ENCODE measurements at regions not wholly inside any gene's neighbourhood (a gene's known extent, or its start where the extent isn't known, plus 50 kb on each side); places are given as distances from the start of the nearest gene placed in this dataset.

DNA sequence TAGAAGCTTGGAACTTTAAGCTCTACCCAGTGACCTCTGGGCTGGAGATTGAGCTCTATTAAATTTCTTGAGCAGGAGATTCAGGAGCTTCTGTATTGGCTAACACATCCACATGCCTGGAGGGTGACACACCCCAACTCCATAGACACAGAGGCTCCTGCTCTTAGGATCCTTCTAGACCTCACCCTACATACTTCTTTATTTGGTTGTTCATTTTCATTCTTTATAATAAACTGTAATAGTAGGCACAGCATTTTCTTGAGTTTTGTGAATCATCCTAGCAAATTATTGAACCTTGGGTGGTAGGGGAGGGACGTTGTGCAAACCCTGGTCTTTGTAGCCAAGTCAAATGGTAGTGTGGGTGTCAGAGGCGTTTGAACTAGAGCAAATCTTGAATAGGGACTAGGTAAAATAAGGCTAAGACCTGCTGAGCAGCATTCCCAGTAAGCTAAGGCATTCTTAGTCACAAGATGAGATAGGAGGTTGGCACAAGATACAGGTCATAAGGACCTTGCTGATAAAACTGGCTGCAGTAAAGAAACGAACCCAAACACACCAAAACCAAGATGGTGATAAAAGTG lies 323.8 kb upstream of the GALNT5 start:
- DNase-seq (no peak), ATAC-seq (no peak)
- Histone ChIP-seq H3K4me1 (ENCODE audit: control insufficient read depth, insufficient read depth, low read length) (no peaks in the 10 kb centered on the region), H3K27me3 (ENCODE audit: control insufficient read depth, insufficient read depth) (no peaks in the 10 kb centered on the region), H3K4me3 (ENCODE audit: low read length) (no peak overlapping the region), H3K27ac (ENCODE audit: low read length) (no peak overlapping the region), H3K9me3 (ENCODE audit: control insufficient read depth, low read length) (no peaks in the 10 kb centered on the region)
- intact Hi-C loops (cut with DNase I), result no loop called here
- 30% methylated on average over 3 of the region's 3 CpGs for WGBS

DNA sequence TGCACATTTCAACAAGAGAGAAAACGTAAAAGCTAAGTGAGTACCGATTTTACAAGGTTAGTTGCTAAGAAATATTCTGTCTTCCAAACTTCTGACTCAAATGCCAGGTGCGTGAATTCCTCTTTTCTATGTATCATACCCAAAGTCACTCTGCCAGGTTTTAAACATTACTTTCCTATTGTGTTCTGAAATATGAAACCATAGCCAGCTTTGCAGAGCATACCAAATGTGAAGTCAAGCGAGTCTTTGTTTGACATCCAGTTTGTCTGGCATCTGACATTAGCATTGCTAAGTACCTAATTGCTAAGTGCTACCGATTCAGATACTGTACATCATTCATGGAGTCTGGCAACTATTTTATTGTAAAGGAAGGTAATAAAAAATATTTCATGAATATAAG lies 321.9 kb upstream of the GALNT5 start:
- ATAC-seq, result no peak
- WGBS, result 79% methylated on average over 5 of the region's 5 CpGs
- H3K4me1 ChIP-seq (ENCODE audit: control insufficient read depth, insufficient read depth, low read length), result no peaks in the 10 kb centered on the region

DNA sequence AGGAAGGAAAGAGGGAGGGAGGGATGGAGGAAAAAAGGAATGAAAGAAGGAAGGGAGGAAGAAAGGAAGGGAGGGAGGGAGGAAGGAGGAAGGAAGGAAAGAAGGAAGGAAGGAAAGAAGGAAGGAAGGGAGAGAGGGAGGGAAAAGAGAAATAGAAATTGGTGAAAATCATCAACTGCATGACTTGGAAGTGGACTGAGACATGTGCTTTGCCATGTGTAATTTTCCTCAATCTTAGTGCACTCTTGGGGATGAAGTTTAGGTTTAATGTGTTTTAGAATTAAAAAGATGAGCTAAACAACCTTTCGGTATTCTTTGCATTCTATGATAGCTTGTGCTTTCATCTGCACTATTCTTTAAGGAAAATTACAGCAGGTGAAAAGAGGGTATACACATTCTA lies 320.1 kb upstream of the GALNT5 start:
- ATAC-seq, result no peak
- DNase-seq, result no peak
- 40% methylated on average over 1 of the region's 1 CpG for WGBS
- Histone ChIP-seq H3K9me3 (ENCODE audit: control insufficient read depth, low read length) (no peaks in the 10 kb centered on the region), H3K4me3 (ENCODE audit: low read length) (no peak overlapping the region), H3K27ac (ENCODE audit: low read length) (no peak overlapping the region), H3K4me1 (ENCODE audit: control insufficient read depth, insufficient read depth, low read length) (no peaks in the 10 kb centered on the region), H3K27me3 (ENCODE audit: control insufficient read depth, insufficient read depth) (no peaks in the 10 kb centered on the region)
- intact Hi-C loops (cut with DNase I), result no loop called here

More for the DNA sequence above, 321.9 kb upstream of the GALNT5 start:
- intact Hi-C loops (cut with DNase I), result no loop called here
- H3K27me3 ChIP-seq (ENCODE audit: control insufficient read depth, insufficient read depth), result no peaks in the 10 kb centered on the region
- no peak overlapping the region for H3K4me3 ChIP-seq (ENCODE audit: low read length)
- H3K9me3 ChIP-seq (ENCODE audit: control insufficient read depth, low read length), result no peaks in the 10 kb centered on the region
- DNase-seq, result no peak
- H3K27ac ChIP-seq (ENCODE audit: low read length), result no peak overlapping the region

DNA sequence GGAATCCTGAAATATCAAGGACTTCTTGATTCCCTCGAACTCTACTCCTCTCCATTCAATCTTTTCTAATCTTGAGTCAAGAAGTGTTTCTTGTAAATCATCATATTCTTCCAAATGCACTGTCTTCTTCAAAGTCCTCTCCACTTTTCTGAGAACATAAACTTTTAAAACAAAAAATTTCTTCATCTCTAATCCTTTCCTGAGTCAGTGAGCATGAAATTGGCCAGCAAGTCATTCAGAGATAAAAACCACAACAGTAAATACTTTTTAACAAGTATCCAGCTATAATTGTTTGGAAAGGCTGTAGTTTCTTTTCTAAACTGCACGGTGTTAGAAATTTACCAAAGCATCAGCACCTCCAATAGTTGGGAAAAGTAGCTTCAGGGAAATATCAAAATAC lies 312.6 kb upstream of the GALNT5 start:
- H3K9me3 ChIP-seq (ENCODE audit: control insufficient read depth, low read length), result no peaks in the 10 kb centered on the region
- no peaks in the 10 kb centered on the region for H3K4me1 ChIP-seq (ENCODE audit: control insufficient read depth, insufficient read depth, low read length)
- no peak for DNase-seq
- H3K4me3 ChIP-seq (ENCODE audit: low read length), result no peak overlapping the region
- H3K27me3 ChIP-seq (ENCODE audit: control insufficient read depth, insufficient read depth), result no peaks in the 10 kb centered on the region
- 55% methylated on average over 2 of the region's 2 CpGs for WGBS
- intact Hi-C loops (cut with DNase I), result no loop called here
- ATAC-seq, result no peak
- no peak overlapping the region for H3K27ac ChIP-seq (ENCODE audit: low read length)

DNA sequence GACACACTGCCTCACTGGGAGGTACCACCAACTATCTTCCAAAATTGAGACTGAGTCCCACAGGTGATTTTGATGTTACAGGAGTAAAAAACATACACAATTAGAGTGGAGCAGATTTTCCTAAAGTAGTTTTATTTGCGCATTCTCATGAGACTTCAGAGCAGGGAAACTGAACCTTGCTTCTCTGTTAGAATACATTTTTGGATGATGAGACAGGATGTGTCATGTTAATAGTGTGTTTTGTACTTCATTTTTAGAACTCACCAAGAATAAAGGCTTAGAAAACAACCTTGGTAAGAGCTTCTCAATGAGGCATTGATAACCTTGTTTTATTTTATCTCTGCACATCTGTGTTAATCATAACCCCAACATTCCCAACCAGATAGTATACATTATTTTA lies 310.2 kb upstream of the GALNT5 start:
- no peak overlapping the region for H3K27ac ChIP-seq (ENCODE audit: low read length)
- no peak for DNase-seq
- intact Hi-C loops (cut with DNase I), result no loop called here
- 97% methylated on average over 1 of the region's 1 CpG for WGBS
- no peaks in the 10 kb centered on the region for H3K9me3 ChIP-seq (ENCODE audit: control insufficient read depth, low read length)
- no peaks in the 10 kb centered on the region for H3K27me3 ChIP-seq (ENCODE audit: control insufficient read depth, insufficient read depth)
- no peak for ATAC-seq
- H3K4me1 ChIP-seq (ENCODE audit: control insufficient read depth, insufficient read depth, low read length), result no peaks in the 10 kb centered on the region
- H3K4me3 ChIP-seq (ENCODE audit: low read length), result no peak overlapping the region

DNA sequence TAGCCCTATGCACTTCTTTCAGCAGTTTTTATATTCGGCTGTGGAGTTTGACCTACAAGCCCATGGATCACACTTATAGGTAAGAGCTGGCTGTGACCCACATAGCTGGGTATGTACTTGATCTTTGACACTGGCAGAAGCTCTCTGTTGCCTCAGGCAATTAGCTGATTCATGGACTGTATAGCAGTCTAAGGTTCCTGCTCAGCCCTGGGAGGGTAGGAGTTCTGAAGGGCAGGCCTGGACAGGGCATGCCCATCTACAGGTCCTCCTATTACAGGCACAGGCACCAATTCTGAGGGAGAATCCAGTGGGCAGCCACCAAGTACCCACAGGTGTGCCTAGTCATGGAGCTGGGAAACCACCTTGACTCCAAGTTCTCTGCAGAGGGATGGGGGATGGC lies 301.8 kb upstream of the GALNT5 start:
- no peak for ATAC-seq
- Histone ChIP-seq H3K4me3 (ENCODE audit: low read length) (no peak overlapping the region), H3K27ac (ENCODE audit: low read length) (no peak overlapping the region), H3K27me3 (ENCODE audit: control insufficient read depth, insufficient read depth) (no peaks in the 10 kb centered on the region), H3K9me3 (ENCODE audit: control insufficient read depth, low read length) (no peaks in the 10 kb centered on the region), H3K4me1 (ENCODE audit: control insufficient read depth, insufficient read depth, low read length) (no peaks in the 10 kb centered on the region)
- WGBS, result 76% methylated on average over 1 of the region's 1 CpG
- DNase-seq, result no peak
- intact Hi-C loops (cut with DNase I), result no loop called here

DNA sequence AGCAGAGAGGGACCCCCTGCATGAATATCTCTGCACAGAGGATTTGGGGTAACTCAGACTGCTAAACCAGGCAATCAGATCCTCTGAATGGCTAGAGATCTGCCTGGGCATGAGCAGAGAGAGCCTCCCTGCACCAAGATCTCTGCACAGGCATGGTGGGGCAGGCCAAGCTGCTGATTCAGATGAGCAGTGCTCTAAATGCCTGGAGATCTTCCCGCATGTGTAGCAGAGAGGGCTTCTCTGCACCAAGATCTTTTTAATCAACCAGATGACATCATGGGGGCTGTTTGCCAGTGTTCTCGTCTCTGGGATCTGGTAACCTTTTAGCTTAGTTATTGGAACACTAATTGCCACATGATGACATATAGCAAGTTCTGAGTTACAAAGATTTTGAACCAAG lies 301.3 kb upstream of the GALNT5 start:
- no peaks in the 10 kb centered on the region for H3K9me3 ChIP-seq (ENCODE audit: control insufficient read depth, low read length)
- intact Hi-C loops (cut with DNase I), result no loop called here
- no peak for ATAC-seq

DNA sequence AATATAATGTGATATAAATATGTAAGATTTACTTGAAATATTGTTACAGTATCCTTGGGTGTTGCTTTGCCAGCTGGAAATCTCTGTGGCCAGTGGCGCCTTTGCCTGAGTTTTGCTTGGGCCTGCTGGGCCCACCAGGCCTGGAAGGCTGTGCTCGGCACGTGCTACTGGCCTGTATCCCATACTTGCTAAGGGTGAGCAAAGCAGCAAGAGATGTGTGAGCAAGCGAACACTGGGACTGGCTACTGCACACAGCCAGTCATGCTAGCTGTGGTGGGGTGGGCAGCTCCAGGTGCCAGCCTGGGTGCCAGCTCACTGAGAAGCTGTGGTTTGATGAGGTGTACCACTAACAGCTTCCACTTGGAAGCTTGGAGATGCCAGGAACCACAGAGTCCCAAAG lies 299.1 kb upstream of the GALNT5 start:
- Histone ChIP-seq H3K9me3 (ENCODE audit: control insufficient read depth, low read length) (no peaks in the 10 kb centered on the region), H3K4me3 (ENCODE audit: low read length) (no peak overlapping the region), H3K4me1 (ENCODE audit: control insufficient read depth, insufficient read depth, low read length) (no peaks in the 10 kb centered on the region), H3K27me3 (ENCODE audit: control insufficient read depth, insufficient read depth) (no peaks in the 10 kb centered on the region), H3K27ac (ENCODE audit: low read length) (no peak overlapping the region)
- ATAC-seq (peak in 1 of 2 donors; percentile 19), DNase-seq (no peak)
- WGBS, result 82% methylated on average over 4 of the region's 4 CpGs
- intact Hi-C loops (cut with DNase I), result no loop called here

More for the DNA sequence above, 301.3 kb upstream of the GALNT5 start:
- H3K27ac ChIP-seq (ENCODE audit: low read length), result no peak overlapping the region
- no peak overlapping the region for H3K4me3 ChIP-seq (ENCODE audit: low read length)
- no peaks in the 10 kb centered on the region for H3K4me1 ChIP-seq (ENCODE audit: control insufficient read depth, insufficient read depth, low read length)
- no peak for DNase-seq
- WGBS, result 73% methylated on average over 2 of the region's 2 CpGs
- no peaks in the 10 kb centered on the region for H3K27me3 ChIP-seq (ENCODE audit: control insufficient read depth, insufficient read depth)

DNA sequence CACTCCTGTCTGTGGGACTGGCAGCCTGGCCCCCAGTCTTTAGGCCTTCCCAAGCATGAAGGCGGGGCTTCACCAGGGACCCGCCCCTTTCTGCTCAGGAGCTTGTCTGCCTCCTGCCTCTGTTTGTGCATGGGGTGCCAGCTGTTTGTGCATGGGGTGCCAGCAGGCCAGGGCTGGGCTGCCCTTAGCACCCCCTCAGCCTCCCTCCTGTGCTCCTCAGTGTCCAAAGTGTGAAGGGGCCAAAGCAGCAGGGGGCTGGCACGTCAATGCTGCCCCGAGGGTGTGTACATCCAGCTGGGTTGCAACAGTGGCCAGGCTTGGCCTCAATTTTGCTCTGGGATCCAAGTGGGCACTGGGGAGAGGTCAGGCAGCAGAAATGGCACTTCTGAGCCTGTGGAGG lies 298.0 kb upstream of the GALNT5 start:
- no peak for ATAC-seq

DNA sequence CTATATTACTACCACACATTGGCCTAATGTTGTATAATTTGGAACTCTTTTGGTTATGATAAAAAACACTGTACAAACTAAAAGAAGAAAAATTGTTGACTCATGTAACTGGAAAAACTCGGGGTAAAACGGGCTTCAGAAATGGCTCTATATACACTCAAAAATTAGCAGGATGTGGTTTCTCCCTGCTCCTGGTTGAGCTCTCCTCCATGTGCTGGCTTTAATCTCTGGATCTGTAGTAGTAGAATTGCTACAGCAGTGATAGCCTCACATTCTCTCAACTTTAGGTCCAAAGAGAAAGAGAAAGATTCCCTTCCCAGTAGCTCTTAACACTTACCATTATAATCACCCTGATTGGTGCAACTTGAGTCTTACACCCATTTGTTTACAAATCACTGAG lies 274.9 kb upstream of the GALNT5 start:
- Histone ChIP-seq H3K27me3 (ENCODE audit: control insufficient read depth, insufficient read depth) (no peaks in the 10 kb centered on the region), H3K27ac (ENCODE audit: low read length) (no peak overlapping the region), H3K9me3 (ENCODE audit: control insufficient read depth, low read length) (no peaks in the 10 kb centered on the region), H3K4me3 (ENCODE audit: low read length) (no peak overlapping the region), H3K4me1 (ENCODE audit: control insufficient read depth, insufficient read depth, low read length) (no peaks in the 10 kb centered on the region)
- WGBS, result 77% methylated on average over 2 of the region's 2 CpGs
- intact Hi-C loops (cut with DNase I), result no loop called here
- ATAC-seq (no peak), DNase-seq (no peak)

More for the DNA sequence above, 298.0 kb upstream of the GALNT5 start:
- intact Hi-C loops (cut with DNase I), result no loop called here
- H3K4me1 ChIP-seq (ENCODE audit: control insufficient read depth, insufficient read depth, low read length), result no peaks in the 10 kb centered on the region
- DNase-seq, result peak in 2 of 3 donors; percentile 3 to 20
- no peaks in the 10 kb centered on the region for H3K27me3 ChIP-seq (ENCODE audit: control insufficient read depth, insufficient read depth)
- H3K27ac ChIP-seq (ENCODE audit: low read length), result no peak overlapping the region
- H3K4me3 ChIP-seq (ENCODE audit: low read length), result no peak overlapping the region
- H3K9me3 ChIP-seq (ENCODE audit: control insufficient read depth, low read length), result no peaks in the 10 kb centered on the region
- 85% methylated on average over 4 of the region's 4 CpGs for WGBS

DNA sequence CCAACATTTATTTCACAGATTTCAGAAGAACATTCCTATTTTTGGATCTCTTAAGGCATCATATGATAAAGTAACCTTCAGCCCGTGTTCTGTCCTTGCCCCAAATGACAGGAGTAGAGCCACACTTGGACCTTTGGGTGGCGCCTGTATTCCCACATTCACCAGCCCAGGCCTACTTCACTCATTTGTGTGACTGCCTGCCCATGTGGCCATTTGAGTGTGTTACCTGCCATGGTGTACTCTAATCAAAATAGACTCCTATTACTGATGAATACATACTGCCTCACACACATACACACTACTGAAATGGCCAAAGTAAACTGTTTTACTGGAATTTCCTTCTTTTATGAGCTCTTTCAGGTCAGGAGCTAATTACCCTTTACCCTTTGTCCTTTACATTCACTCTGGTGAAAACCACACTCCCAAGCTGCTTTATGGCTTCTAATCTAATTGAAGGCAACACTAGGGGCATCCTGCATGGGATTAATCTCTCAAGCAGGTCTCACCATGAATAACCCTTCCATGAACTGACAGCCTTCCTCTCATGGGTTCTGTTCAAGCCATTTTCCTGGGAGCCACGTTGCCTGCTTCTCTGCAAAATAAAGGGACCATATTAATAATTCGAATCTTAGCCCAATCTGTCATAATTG lies 271.0 kb upstream of the GALNT5 start:
- Histone ChIP-seq H3K4me3 (ENCODE audit: low read length) (no peak overlapping the region), H3K27ac (ENCODE audit: low read length) (no peak overlapping the region), H3K9me3 (ENCODE audit: control insufficient read depth, low read length) (no peaks in the 10 kb centered on the region), H3K4me1 (ENCODE audit: control insufficient read depth, insufficient read depth, low read length) (no peaks in the 10 kb centered on the region), H3K27me3 (ENCODE audit: control insufficient read depth, insufficient read depth) (no peaks in the 10 kb centered on the region)
- ATAC-seq, result no peak
- no peak for DNase-seq
- 57% methylated on average over 4 of the region's 4 CpGs for WGBS
- intact Hi-C loops (cut with DNase I), result no loop called here

DNA sequence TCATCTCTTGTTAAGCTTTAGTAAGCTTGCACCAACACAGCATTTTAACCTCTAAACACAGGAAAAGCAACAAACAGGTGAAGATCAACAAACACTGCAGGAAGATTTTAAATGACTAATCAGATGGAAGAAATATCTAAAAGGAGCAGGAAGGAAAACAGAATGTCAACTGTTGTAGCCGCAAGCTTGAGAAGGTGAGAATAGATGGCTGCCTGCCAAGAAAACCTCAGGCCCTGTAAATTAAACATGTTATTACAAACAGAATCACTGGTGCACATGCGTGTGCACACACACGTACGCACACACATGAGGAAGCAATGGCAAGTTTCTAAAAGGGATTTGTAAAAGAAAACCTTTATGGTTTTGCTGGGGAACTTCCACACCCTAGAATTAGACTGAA lies 257.8 kb upstream of the GALNT5 start:
- ATAC-seq (no peak), DNase-seq (no peak)
- Histone ChIP-seq H3K27me3 (ENCODE audit: control insufficient read depth, insufficient read depth) (no peaks in the 10 kb centered on the region), H3K9me3 (ENCODE audit: control insufficient read depth, low read length) (no peaks in the 10 kb centered on the region), H3K4me1 (ENCODE audit: control insufficient read depth, insufficient read depth, low read length) (no peaks in the 10 kb centered on the region), H3K4me3 (ENCODE audit: low read length) (no peak overlapping the region), H3K27ac (ENCODE audit: low read length) (no peak overlapping the region)
- intact Hi-C loops (cut with DNase I), result no loop called here
- 78% methylated on average over 4 of the region's 4 CpGs for WGBS

Data from right cardiac atrium (tissue), 5 donors.